ENCODE measurements at regions not wholly inside any gene's neighbourhood (a gene's known extent, or its start where the extent isn't known, plus 50 kb on each side); places are given as distances from the start of the nearest gene placed in this dataset.

- TF ChIP-seq POLR2AphosphoS5 (IDR thresholded peaks at IDR 0.05) (no peak), EZH2 (IDR thresholded peaks at IDR 0.05; ENCODE audit: borderline replicate concordance, insufficient read depth, low read length, poor library complexity, severe bottlenecking) (no peak), CTCF (IDR thresholded peaks at IDR 0.05; ENCODE audit: poor library complexity, severe bottlenecking) (no peak), RAD21 (conservative IDR thresholded peaks at IDR 0.05) (no peak), EP300 (conservative IDR thresholded peaks at IDR 0.05; ENCODE audit: poor library complexity, severe bottlenecking) (no peak), TAF1 (IDR thresholded peaks at IDR 0.05; ENCODE audit: low read depth) (no peak)
Observed at GRCh38 chr7:91425149-91425548, 160.9 kb downstream of the FZD1 start.

Data from neural cell (in vitro differentiated cells).